Stimulated activated CD4-positive, alpha-beta T cell treated with anti-CD3 and anti-CD28 coated beads, Interleukin-12 subunit alpha, Interleukin-12 subunit beta, amount 100 ng/mL, for 24 hours (primary cell): ENCODE measurements at regions not wholly inside any gene's neighbourhood (a gene's known extent, or its start where the extent isn't known, plus 50 kb on each side); places are given as distances from the start of the nearest gene placed in this dataset.

Source experiments
- DNase-seq, 2 experiments: peaks; one replicate each; pipeline ENCODE4 v3.0.0-alpha.2; 2020; ENCODE audit warnings: low read depth in 2 of 2

GRCh38 chr14:98114122-98114895, 1157.7 kb downstream of the BCL11B start:
- no peak for DNase-seq

- DNase-seq = no peak
Observed at GRCh38 chr14:98114946-98115345, 1157.1 kb downstream of the BCL11B start.

- no peak for DNase-seq
Observed at GRCh38 chr14:98118749-98119148, 1153.2 kb downstream of the BCL11B start.

GRCh38 chr14:98119739-98120138, 1152.3 kb downstream of the BCL11B start:
- no peak for DNase-seq

- no peak for DNase-seq
Observed at GRCh38 chr14:98120831-98121464, 1151.0 kb downstream of the BCL11B start.

GRCh38 chr14:98122527-98122926, 1149.5 kb downstream of the BCL11B start:
- no peak for DNase-seq

- DNase-seq = no peak
Observed at GRCh38 chr14:98130691-98131090, 1141.3 kb downstream of the BCL11B start.

GRCh38 chr14:98131406-98131805, 1140.6 kb downstream of the BCL11B start:
- DNase-seq = no peak

- DNase-seq = no peak
Observed at GRCh38 chr14:98133806-98134205, 1138.2 kb downstream of the BCL11B start.

GRCh38 chr14:98136012-98136789, 1135.8 kb downstream of the BCL11B start:
- DNase-seq = no peak

- no peak for DNase-seq
Observed at GRCh38 chr14:98137131-98138025, 1134.6 kb downstream of the BCL11B start.

GRCh38 chr14:98138666-98139065, 1133.3 kb downstream of the BCL11B start:
- DNase-seq = peak; percentile 52 to 54

GRCh38 chr14:98140862-98141530, 1131.0 kb downstream of the BCL11B start:
- no peak for DNase-seq

GRCh38 chr14:98143566-98143965, 1128.4 kb downstream of the BCL11B start:
- no peak for DNase-seq

- no peak for DNase-seq
Observed at GRCh38 chr14:98144964-98145363, 1127.0 kb downstream of the BCL11B start.

- no peak for DNase-seq
Observed at GRCh38 chr14:98146416-98146815, 1125.6 kb downstream of the BCL11B start.

GRCh38 chr14:98154254-98154653, 1117.7 kb downstream of the BCL11B start:
- DNase-seq = no peak

- DNase-seq = no peak
Observed at GRCh38 chr14:98156411-98156810, 1115.6 kb downstream of the BCL11B start.

- DNase-seq = no peak
Observed at GRCh38 chr14:98160901-98161300, 1111.1 kb downstream of the BCL11B start.

- no peak for DNase-seq
Observed at GRCh38 chr14:98161356-98161755, 1110.6 kb downstream of the BCL11B start.
